ENCODE measurements at regions not wholly inside any gene's neighbourhood (a gene's known extent, or its start where the extent isn't known, plus 50 kb on each side); places are given as distances from the start of the nearest gene placed in this dataset.

GRCh38 chr4:100130964-100131363, 59.3 kb downstream of the DDIT4L start:
- no peak for TF ChIP-seq POLR2AphosphoS5 (IDR thresholded peaks at IDR 0.05)
- TF ChIP-seq POLR2A (IDR thresholded peaks at IDR 0.05; ENCODE audit: low read depth): no peak
- no peak for TF ChIP-seq CTCF (IDR thresholded peaks at IDR 0.05)
- no peak for TF ChIP-seq EP300 (IDR thresholded peaks at IDR 0.05)
- intact Hi-C loops (cut with DNase I): no loop called here
- Histone ChIP-seq H3K36me3 (no peaks in the 10 kb centered on the region), H3K4me1 (no peaks in the 10 kb centered on the region), H3K27ac (replicated peaks in 1 of 4) (no peak overlapping the region), H3K4me3 (no peak overlapping the region), H3K27me3 (no peaks in the 10 kb centered on the region), H3K9me3 (no peaks in the 10 kb centered on the region)
- WGBS: 72% methylated on average over 1 of the region's 1 CpG
- no peak for DNase-seq (ENCODE audit: extremely low spot score)

GRCh38 chr4:100130491-100130890, 59.8 kb downstream of the DDIT4L start:
- Histone ChIP-seq H3K27me3 (no peaks in the 10 kb centered on the region), H3K4me1 (no peaks in the 10 kb centered on the region), H3K9me3 (peaks cover 0 to 4% (median 0%) of the 10 kb centered on the region in 4 donors), H3K36me3 (no peaks in the 10 kb centered on the region), H3K27ac (replicated peaks in 1 of 4) (no peak overlapping the region), H3K4me3 (no peak overlapping the region)
- WGBS: 85% methylated on average over 4 of the region's 4 CpGs
- intact Hi-C loops (cut with DNase I): no loop called here
- DNase-seq (ENCODE audit: extremely low spot score): no peak
- no peak for TF ChIP-seq CTCF (IDR thresholded peaks at IDR 0.05)
- TF ChIP-seq POLR2A (IDR thresholded peaks at IDR 0.05; ENCODE audit: low read depth): no peak
- TF ChIP-seq EP300 (IDR thresholded peaks at IDR 0.05): no peak
- TF ChIP-seq POLR2AphosphoS5 (IDR thresholded peaks at IDR 0.05): no peak

GRCh38 chr4:100129774-100130173, 60.5 kb downstream of the DDIT4L start:
- H3K4me3 ChIP-seq: no peak overlapping the region
- H3K4me1 ChIP-seq: no peaks in the 10 kb centered on the region
- H3K9me3 ChIP-seq: peaks cover 0 to 11% (median 3%) of the 10 kb centered on the region in 4 donors
- TF ChIP-seq EP300 (IDR thresholded peaks at IDR 0.05) (no peak), CTCF (IDR thresholded peaks at IDR 0.05) (no peak), POLR2AphosphoS5 (IDR thresholded peaks at IDR 0.05) (no peak), POLR2A (IDR thresholded peaks at IDR 0.05; ENCODE audit: low read depth) (no peak)
- 59% methylated on average over 4 of the region's 4 CpGs for WGBS
- DNase-seq (ENCODE audit: extremely low spot score): no peak
- intact Hi-C loops (cut with DNase I): no loop called here
- H3K36me3 ChIP-seq: no peaks in the 10 kb centered on the region
- no peak overlapping the region for H3K27ac ChIP-seq (replicated peaks in 1 of 4)
- H3K27me3 ChIP-seq: no peaks in the 10 kb centered on the region

GRCh38 chr4:100128338-100128737, 61.9 kb downstream of the DDIT4L start:
- intact Hi-C loops (cut with DNase I): no loop called here
- Histone ChIP-seq H3K4me1 (no peaks in the 10 kb centered on the region), H3K9me3 (peaks cover 0 to 13% (median 3%) of the 10 kb centered on the region in 4 donors), H3K36me3 (no peaks in the 10 kb centered on the region), H3K27me3 (no peaks in the 10 kb centered on the region), H3K4me3 (no peak overlapping the region), H3K27ac (replicated peaks in 1 of 4) (no peak overlapping the region)
- DNase-seq (ENCODE audit: extremely low spot score): no peak
- no peak for TF ChIP-seq CTCF (IDR thresholded peaks at IDR 0.05)
- TF ChIP-seq EP300 (IDR thresholded peaks at IDR 0.05): no peak
- WGBS: 89% methylated on average over 2 of the region's 2 CpGs

- intact Hi-C loops (cut with DNase I): no loop called here
- no peaks in the 10 kb centered on the region for H3K36me3 ChIP-seq
- no peak overlapping the region for H3K4me3 ChIP-seq
- no peak for DNase-seq (ENCODE audit: extremely low spot score)
- H3K9me3 ChIP-seq: peaks cover 0 to 13% (median 3%) of the 10 kb centered on the region in 4 donors
- 47% methylated on average over 2 of the region's 2 CpGs for WGBS
- no peaks in the 10 kb centered on the region for H3K4me1 ChIP-seq
- no peak overlapping the region for H3K27ac ChIP-seq (replicated peaks in 1 of 4)
- TF ChIP-seq POLR2A (IDR thresholded peaks at IDR 0.05; ENCODE audit: low read depth): no peak
- no peak for TF ChIP-seq EP300 (IDR thresholded peaks at IDR 0.05)
- no peak for TF ChIP-seq CTCF (IDR thresholded peaks at IDR 0.05)
- no peak for TF ChIP-seq POLR2AphosphoS5 (IDR thresholded peaks at IDR 0.05)
- no peaks in the 10 kb centered on the region for H3K27me3 ChIP-seq
These were observed 65.6 kb downstream of the DDIT4L start for GRCh38 chr4:100124715-100125114.
